ENCODE measurements at regions not wholly inside any gene's neighbourhood (a gene's known extent, or its start where the extent isn't known, plus 50 kb on each side); places are given as distances from the start of the nearest gene placed in this dataset.
"Not testable (repeated sequence)": the region's sequence is repeated elsewhere in the genome, so short reads cannot be mapped to it uniquely, and the experiment has no call there.

DNA sequence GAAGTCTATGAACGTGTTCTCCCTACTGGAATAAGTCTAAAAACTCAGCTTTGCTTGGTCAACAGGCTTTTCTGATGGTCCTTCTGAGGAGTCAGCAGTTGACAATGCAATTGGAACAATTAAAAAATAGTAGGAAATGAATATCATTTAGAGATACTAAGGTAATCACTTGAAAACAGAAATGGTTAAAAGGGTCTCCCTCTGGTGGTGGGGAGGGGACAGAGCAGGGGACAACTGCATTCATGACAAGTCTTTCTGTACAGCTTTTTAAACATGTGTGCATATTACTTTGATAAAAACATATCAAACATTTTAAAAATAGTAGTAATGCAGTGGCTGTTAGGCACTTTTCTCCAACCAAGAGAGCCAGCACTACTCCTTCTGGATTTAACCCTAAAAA, 119.9 kb upstream of the FHIT start:
- intact Hi-C loops (cut with DNase I), result no loop called here
- ATAC-seq (ENCODE audit: poor library complexity) (no peak), DNase-seq (no peak)

DNA sequence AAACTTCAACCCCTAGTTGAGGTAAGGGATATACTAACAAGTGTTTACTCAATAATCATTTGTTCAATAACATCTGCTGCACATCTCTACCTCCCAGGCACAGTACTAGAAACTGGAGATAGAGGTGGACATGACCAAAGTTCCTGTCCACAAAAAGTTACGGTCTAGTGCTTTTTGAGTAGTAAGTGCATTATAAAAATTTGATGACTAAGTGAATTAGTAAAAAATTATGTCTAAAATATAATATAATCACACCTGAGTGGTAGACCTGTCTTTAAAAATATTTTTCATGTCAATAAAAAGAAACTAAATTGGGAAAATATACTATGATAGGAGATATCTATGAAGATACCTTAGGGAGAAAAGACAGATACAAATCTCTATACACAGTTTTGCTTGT, 121.5 kb upstream of the FHIT start:
- ATAC-seq (ENCODE audit: poor library complexity), result no peak
- intact Hi-C loops (cut with DNase I), result no loop called here
- no peak for DNase-seq

DNA sequence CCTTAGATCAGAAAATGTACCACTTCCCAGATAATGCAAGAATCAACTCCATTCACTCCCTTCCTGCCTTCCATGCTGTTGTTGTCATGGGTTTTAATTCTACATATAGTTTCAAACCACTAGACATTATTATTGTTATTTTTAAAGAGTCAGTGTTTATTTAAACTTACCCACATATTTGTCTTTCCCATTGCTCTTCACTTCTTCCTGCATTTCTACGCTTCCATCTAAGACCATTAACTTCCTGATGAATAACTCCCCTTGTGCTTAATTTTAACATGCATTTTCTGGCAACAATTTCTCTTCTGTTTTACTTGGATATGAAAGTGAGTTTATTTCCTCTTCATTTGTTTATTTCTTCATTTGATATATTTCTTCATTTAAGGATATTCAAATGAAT, 127.1 kb upstream of the FHIT start:
- intact Hi-C loops (cut with DNase I), result no loop called here
- ATAC-seq (ENCODE audit: poor library complexity) (no peak), DNase-seq (no peak)

DNA sequence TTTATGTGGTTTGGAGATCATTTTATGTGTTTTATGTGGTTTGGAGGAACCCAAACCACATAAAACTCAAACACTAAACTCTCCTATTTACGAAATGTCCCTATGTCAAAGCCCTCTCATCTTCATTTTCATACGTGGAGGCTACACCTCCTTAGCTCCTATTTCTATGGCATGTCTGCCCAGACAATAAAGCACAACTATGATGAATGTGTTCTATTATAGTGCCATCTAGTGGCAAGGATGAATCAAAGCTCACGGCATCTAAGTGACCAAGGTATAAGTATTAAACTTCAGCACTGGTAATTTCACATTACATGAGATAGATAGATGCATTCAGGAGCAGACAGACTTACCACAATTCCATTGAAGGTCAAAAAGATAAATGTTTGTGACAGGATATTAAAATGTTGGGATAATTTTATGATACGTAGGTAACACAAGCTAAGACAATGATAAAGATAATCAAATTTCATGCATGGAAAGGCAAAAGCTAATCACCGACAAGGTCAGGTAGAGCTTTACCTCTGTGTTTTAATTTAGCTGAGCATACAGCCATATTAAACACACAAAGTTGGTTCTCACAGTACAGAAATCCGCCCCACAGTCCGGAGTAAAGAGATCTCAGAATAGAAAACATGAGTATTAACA, 130.6 kb upstream of the FHIT start:
- DNase-seq (no peak), ATAC-seq (ENCODE audit: poor library complexity) (peak; percentile 53)

DNA sequence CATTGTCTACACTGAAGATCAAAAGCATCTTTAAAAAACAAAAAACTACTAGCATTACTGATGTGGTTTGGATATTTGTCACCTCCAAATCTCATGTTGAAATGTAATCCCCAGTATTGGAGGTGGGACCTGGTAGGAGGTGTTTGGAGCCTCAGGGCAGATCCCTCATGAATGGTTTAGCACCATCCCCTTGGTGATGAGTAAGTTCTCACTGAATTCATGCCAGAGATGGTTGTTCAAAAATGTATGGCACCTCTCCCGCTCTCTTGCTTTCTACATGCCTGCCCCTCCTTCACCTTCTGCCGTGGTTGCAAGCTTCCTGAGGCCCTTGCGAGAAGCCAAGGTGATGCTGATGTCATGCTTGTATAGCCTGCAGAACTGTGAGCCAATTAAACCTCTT, 136.6 kb upstream of the FHIT start:
- intact Hi-C loops (cut with DNase I), result no loop called here
- ATAC-seq (ENCODE audit: poor library complexity), result no peak
- no peak for DNase-seq

More for the DNA sequence above, 130.6 kb upstream of the FHIT start:
- intact Hi-C loops (cut with DNase I), result no loop called here

DNA sequence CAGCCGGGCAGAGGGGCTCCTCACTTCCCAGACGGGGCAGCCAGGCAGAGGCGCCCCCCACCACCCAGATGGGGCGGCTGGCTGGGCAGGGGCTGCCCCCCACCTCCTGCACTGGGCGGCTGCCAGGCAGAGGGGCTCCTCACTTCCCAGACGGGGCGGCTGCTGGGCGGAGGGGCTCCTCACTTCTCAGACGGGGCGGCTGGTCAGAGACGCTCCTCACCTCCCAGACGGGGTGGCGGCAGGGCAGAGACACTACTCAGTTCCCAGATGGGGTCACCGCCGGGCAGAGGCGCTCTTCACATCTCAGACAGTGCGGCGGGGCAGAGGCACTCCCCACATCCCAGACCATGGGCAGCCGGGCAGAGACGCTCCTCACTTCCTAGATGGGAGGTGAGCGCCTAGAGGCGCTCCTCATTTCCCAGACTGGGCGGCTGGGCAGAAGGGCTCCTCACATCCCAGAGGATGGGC, 142.3 kb upstream of the FHIT start:
- DNase-seq; ATAC-seq (ENCODE audit: poor library complexity); intact Hi-C loops (cut with DNase I): not testable (repeated sequence)

DNA sequence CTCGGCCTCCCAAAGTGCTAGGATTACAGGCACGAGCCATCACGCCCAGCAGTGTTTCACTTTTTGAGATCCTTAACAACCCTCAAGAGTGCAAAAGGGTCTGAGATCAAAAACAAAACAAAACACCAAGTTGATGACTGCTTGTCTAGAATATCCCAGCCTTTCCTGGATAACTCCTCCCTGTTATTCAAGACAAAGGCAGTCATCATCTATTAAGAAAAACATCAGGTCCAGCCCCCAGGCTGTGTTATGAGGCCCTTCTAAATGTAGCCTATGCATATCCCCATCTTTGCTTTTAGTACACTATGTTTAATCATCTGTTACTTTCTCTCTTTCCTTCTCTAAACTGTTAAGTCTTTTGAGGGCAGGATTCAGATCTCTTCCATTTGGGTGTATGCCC, 150.1 kb upstream of the FHIT start:
- DNase-seq, result no peak
- ATAC-seq (ENCODE audit: poor library complexity), result no peak
- intact Hi-C loops (cut with DNase I), result no loop called here

DNA sequence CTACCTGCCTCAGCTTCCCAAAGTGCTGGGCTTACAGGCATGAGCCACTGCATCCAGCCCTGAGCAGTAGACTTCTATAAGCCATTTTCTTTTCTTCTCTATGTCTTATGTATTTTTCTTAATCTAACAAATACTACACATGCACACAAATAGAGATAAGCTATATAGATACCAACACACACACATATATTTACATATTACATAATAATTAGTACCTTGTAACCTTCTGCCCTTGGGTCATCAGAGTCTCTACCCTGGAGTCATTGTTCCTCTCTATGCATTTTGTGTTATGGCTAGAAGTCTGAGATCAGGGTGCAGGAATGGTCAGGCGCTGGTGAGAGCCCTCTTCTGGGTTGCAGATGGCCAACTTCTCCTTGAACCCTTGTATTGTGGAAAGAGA, 154.0 kb upstream of the PTPRG start:
- intact Hi-C loops (cut with DNase I), result no loop called here
- ATAC-seq (ENCODE audit: poor library complexity) (no peak), DNase-seq (no peak)

DNA sequence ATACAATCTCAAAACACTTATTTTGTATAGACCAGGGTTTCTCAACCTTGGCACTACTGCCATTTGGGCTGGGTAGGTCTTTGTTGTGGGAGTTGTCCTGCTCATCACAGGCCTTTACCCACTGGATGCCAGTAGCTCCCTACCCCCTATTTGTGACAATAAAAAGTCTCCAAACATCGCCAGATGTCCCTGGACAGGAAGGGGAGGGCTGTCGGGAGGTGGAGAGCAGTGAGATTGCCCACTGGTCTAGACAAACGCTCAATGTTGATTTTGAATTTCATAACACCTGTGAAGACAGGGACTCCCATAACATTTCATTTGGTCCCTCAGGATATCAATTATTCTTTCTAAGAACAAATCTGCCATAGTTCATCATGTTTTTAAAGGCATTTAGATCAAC, 151.7 kb upstream of the PTPRG start:
- no peak for DNase-seq
- no peak for ATAC-seq (ENCODE audit: poor library complexity)
- intact Hi-C loops (cut with DNase I), result no loop called here

DNA sequence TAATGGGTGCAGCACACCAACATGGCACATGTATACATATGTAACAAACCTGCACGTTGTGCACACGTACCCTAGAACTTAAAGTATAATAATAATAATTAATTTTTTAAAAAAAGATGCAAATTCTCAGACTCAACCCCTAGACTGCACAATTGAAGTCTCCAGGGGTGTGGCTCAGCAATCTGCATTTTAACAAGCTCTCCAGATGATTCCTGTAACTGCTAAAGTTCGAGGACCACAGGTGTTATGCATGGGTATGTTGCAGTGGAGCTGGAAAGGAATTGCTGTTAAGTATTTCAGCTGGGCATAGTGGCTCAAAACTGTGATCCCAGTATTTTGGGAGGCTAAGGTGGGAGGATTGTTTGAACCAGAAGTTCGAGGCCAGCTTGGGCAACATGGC, 151.0 kb upstream of the PTPRG start:
- DNase-seq; ATAC-seq (ENCODE audit: poor library complexity); intact Hi-C loops (cut with DNase I): not testable (repeated sequence)

DNA sequence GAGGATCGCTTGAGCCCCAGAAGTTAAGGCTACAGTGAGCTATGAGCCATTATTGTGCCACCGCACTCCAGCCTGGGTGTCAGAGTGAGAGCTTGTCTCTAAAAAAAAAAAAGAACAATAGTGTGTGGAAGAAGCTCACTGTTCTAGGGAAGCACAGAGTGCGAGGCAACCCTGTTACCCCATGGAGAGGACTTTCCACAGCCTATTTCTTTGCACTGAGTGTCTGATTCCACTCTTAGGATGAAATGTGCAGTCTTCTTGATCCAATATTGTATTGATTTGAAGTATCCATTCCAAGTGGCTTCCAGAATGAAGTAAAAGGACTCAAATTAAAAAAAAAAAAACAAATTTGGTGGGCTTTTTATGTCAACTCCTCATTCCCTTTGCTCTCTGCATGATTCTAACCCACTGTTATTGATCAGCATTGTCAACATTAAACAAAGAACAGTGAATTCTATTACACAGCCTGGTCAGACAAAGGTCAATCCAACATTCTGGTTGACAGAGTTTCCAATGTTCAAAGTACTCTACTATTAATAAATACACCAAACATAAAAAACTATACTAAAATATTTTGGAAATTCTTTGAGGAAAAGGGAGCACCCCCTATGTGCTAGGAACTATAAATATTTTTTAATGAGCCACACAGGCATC, 150.2 kb upstream of the PTPRG start:
- ATAC-seq (ENCODE audit: poor library complexity) (no peak), DNase-seq (no peak)
- intact Hi-C loops (cut with DNase I), result no loop called here

DNA sequence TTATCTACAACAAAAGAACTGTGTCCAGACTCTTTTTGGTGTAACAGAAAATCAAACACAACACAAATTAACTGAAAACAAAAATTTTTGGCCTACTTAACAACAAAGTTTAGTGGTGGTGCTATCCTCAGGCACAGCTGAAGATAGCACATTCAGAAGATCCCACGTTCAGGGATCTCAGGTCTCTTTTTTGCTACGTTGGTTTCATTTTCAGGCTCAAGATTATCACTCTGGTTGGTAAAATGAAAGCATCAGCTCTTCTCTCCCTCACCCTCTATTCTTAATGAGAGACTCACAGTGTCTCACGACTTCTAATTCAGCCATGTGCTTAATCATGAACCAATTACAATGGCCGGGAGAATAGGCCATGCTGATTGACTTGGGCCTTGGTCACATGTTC, 146.9 kb upstream of the PTPRG start:
- ATAC-seq (ENCODE audit: poor library complexity) (no peak), DNase-seq (no peak)
- intact Hi-C loops (cut with DNase I), result no loop called here

DNA sequence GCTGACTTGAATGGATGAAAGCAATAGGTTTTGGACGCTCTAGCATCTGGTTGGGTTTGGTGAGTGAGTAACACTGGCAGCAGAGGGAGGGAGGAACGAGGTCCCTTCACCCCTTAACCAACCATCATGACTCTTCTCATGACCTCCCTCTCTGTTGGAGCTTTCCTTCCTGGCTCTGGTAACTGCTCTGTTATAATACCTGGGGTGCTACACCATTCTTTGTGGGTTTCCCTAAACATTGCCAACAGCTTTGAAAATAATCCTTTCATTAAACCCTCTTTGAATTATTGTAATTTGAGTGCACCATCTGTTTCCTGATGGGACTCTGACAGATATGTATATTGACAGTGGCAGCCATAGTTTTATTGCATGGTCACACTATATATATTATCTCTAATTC, 146.2 kb upstream of the PTPRG start:
- intact Hi-C loops (cut with DNase I), result no loop called here
- DNase-seq (no peak), ATAC-seq (ENCODE audit: poor library complexity) (no peak)

DNA sequence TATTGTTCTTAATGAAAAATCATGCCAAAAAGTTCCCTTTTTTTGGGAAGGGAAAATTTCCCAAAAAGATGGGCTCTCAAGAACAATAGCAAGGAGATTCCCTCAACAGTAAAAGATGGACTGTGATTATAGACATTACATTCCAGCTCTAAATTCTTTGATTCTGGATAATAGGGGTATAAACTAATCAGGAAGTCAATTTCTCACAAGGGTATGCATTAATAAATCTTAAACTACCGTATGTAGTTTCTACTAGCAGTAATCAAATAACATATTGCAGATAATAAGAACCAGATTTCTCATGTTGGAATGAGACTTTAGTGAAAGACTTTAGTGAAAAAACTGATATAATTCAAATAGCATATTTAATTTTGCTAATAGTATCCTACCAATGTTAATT, 144.8 kb upstream of the PTPRG start:
- intact Hi-C loops (cut with DNase I), result no loop called here
- ATAC-seq (ENCODE audit: poor library complexity) (no peak), DNase-seq (no peak)

DNA sequence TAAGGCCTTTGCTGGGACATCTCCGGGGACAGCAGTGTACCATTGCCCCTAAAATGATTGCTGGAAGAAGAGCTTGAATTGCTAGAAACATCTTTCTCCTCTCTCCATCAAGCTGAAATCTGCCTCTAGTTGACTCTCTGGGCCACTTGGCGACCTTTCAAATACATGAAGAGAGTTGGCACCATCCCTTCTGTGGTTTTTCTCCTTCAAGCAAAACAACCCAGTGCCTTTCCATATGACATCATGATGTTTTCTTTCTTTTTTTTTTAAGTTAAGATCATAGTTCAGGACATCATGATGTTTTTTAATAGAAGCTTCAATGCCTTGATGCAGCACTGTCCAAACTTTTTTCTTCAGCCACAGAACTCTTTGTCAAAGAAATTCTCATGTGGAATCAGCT, 144.0 kb upstream of the PTPRG start:
- DNase-seq (no peak), ATAC-seq (ENCODE audit: poor library complexity) (no peak)
- intact Hi-C loops (cut with DNase I), result no loop called here

DNA sequence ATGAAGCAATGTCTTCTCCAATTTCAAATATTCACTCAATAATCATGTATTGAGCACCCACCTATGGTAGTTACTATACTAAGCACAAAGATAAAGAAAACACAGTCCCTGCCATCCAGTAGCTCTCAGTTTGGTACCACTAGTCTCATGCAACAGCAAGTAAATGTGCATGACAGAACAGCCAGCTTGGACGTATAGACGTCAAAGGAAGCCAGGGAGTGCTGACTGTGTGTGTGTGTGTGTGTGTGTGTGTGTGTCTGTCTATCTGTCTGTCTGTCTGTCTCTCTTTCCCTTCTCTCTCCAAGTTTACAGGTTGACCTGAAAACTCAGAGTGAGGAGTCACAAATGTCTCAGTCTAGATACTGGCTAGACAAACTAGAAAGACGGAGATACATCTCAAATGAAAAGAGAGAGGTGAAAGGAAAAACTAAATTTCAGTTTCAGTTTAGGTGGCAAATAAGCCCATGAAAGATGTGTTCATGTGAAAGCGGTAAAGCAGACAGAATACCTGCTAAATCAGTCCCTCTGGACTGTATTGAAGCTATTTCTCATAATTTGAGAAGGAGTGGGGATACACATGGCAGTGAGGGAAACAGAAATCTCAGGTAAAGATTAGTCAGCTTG, 141.1 kb upstream of the PTPRG start:
- intact Hi-C loops (cut with DNase I), result no loop called here
- ATAC-seq (ENCODE audit: poor library complexity), result no peak
- DNase-seq, result no peak

DNA sequence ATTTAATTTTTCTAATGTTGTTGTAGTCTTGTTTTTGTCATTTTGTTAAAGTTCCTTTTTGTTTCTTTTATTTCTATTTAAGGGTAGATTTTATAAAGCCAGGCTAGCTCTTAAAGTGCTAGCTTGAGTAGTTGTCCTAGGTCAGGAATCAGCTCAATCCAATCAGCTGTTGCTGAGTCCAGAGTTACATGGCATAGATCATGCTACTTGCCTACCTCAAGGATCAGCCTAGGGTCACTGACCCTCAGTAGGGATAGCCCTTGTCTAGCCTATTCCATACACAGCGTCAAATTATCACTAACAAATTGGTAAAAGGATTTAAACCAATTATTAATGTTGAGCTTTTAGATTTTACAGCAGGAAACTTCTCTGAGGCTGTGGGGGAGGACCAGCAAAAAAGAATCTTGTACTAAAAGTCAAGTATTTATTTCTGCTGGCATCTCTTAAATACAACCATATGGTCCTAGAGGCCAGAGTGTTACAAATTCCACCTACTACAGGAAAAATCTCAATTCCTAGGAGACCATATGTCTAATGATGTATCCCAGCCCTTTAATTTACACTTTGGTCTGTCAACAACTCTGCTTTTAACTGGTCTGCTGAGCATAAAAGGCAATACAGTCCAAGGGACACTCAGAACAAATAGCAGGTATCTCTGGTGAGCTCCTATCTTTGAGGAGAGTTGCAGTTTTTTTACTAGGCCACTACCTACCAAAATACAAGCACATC, 138.3 kb upstream of the PTPRG start:
- no peak for DNase-seq
- intact Hi-C loops (cut with DNase I), result no loop called here
- no peak for ATAC-seq (ENCODE audit: poor library complexity)

DNA sequence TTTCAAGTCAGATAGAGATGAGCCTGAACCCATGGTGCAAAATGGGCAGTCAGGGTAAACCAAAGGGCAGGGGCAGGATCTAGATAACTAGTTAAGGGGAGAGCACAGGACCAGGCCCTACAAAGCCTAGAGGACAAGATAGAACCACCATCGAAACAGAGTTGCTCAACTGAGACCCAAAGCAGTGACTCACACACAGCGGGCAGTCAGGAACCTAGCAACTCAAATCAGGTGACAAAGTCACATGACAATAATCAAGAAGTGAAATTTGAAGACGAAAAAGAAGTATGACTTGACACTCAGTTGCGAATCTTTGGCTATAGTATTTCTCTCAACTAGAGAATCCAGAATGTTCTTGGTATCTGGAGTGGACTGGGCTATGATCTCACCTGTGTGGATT, 136.0 kb upstream of the PTPRG start:
- ATAC-seq (ENCODE audit: poor library complexity), result no peak
- intact Hi-C loops (cut with DNase I), result no loop called here
- no peak for DNase-seq

DNA sequence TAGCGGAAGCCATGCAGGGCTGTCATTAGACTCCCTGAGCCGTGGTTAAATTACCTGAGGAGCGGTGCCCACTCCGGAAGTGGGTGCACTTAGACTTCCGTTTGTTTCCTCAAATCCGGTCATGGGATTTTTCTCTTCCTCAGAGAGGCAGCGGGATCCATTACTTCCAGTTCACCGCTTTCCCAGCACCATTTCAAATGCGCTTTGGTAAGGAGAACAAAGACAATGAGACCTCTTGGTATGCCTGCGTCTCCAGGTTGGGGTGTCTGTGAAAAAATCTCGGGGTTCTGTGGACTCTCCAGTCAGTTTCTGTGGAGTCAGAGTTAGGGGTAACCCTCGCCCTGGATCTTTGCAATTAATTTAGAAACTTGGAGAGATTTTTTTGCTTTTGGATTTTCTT, 132.3 kb upstream of the PTPRG start:
- no peak for ATAC-seq (ENCODE audit: poor library complexity)
- intact Hi-C loops (cut with DNase I), result no loop called here
- no peak for DNase-seq

DNA sequence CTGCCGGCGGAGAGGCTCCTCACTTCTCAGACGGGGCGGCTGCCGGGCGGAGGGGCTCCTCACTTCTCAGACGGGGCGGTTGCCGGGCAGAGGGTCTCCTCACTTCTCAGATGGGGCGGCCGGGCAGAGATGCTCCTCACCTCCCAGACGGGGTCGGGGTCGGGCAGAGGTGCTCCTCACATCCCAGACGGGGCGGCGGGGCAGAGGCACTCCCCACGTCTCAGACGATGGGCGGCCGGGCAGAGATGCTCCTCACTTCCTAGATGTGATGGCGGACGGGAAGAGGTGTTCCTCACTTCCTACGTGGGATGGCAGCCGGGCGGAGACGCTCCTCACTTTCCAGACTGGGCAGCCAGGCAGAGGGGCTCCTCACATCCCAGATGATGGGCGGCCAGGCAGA, 126.5 kb upstream of the PTPRG start:
- ATAC-seq (ENCODE audit: poor library complexity); intact Hi-C loops (cut with DNase I); DNase-seq: not testable (repeated sequence)

Data from Right ventricle myocardium superior (tissue), 1 donor.